HAP-1 (cell line): ENCODE measurements at regions not wholly inside any gene's neighbourhood (a gene's known extent, or its start where the extent isn't known, plus 50 kb on each side); places are given as distances from the start of the nearest gene placed in this dataset.

Experiments
- DNase-seq, 2 experiments: peaks; one replicate each; pipeline ENCODE4 v3.0.0-alpha.2; 2016 to 2020; ENCODE audit warnings: low spot score in 2 of 2
- H3K27me3 ChIP-seq: fragments of 250-450 bp; sonication (Bioruptor Pico); 2 replicates; pipeline ENCODE4 v1.5.1; 2020; ENCODE audit warnings: low read depth, mild to moderate bottlenecking, moderate library complexity
- H3K36me3 ChIP-seq: fragments of 250-450 bp; sonication (Bioruptor Pico); replicated peaks from 2 replicates; pipeline ENCODE4 v1.5.1; 2020; ENCODE audit warnings: mild to moderate bottlenecking
- H3K4me1 ChIP-seq: fragments of 250-450 bp; sonication (Bioruptor Pico); 2 replicates; pipeline ENCODE4 v1.5.1; 2020; ENCODE audit warnings: mild to moderate bottlenecking
- H3K4me3 ChIP-seq: fragments of 250-450 bp; sonication (Bioruptor Pico); 2 replicates; pipeline ENCODE4 v1.5.1; 2020; ENCODE audit warnings: mild to moderate bottlenecking, moderate library complexity
- H3K9me3 ChIP-seq: fragments of 250-450 bp; sonication (Bioruptor Pico); 2 replicates; pipeline ENCODE4 v1.5.1; 2020; ENCODE audit warnings: mild to moderate bottlenecking, moderate library complexity
- in situ Hi-C: fragments of 300-500 bp; cut with MboI; formaldehyde crosslinking; loops from 3 replicates; pipeline ENCODE4 v1.14.3; 2020; ENCODE audit warnings: low sequenced_read_pairs, inconsistent platforms, mixed read lengths

DNA sequence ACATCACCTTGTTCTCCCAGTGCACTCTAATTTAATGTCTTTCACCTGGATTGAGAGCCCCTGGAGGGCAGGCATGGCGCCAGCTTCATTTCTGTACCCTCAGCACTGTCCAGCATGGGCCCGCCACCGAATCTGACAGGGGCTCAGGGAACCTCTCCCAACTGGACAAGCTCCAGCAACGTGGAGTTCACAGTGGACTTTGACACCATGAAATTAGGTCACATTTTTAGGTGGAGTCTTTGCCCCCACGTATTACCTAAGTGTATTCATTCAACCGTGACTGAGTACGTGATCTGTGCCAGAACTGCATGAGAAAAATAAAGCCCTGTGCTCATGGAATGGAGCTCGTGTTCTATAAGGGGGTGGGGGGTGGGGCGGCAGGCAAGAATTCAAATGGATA lies 94.1 kb upstream of the ATP2B2 start:
- H3K9me3 ChIP-seq: no peaks in the 10 kb centered on the region
- no peak for DNase-seq
- in situ Hi-C loops: no loop called here
- H3K36me3 ChIP-seq: no peaks in the 10 kb centered on the region
- H3K4me1 ChIP-seq: no peaks in the 10 kb centered on the region
- peaks cover 4% of the 10 kb centered on the region for H3K27me3 ChIP-seq
- H3K4me3 ChIP-seq: no peak overlapping the region

DNA sequence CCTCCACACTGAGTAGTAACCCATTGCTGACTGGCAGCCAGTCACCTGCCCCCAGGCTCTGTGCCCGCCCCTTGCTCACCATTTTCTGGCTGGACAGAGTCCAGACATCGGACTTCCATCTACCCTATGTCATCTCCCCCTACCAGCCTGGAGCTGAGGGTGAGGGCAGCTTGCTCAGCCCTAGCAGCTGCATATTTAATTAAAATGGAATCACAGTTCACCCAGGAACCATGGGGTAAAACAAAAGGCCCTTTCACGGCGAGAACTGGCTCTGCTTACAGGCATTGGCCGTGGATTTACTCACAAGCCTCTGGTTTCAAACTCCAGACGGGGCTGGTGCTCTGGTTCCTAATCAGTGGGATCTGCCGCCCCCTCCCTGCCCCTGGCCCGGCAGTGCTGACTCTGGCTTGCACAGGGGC lies 94.9 kb upstream of the ATP2B2 start:
- H3K36me3 ChIP-seq: no peaks in the 10 kb centered on the region
- peaks cover 4% of the 10 kb centered on the region for H3K27me3 ChIP-seq
- H3K9me3 ChIP-seq: no peaks in the 10 kb centered on the region
- H3K4me3 ChIP-seq: no peak overlapping the region
- H3K4me1 ChIP-seq: no peaks in the 10 kb centered on the region
- in situ Hi-C loops: no loop called here
- DNase-seq: no peak

DNA sequence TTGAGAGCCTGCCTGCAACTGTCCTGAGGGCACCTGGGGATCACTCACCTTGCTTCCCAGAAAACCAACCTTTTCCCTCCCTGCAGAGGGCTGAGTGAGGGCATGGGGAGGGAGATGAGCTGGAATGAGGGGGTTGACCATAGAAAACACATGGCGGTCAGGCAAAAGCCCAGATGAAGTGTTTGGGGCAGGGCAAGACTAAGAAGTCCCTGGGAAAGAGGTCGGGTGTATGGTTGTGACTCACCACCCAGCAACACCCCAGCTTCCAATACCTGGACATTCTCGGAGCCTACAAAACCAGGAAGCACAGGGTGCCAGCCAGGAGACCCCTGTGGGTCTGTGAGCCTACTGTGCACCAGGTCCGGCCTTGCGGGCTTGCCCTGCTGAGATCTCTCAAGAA lies 95.3 kb upstream of the ATP2B2 start:
- Histone ChIP-seq H3K36me3 (no peaks in the 10 kb centered on the region), H3K27me3 (peaks cover 4% of the 10 kb centered on the region), H3K4me1 (no peaks in the 10 kb centered on the region), H3K9me3 (no peaks in the 10 kb centered on the region), H3K4me3 (no peak overlapping the region)
- no peak for DNase-seq
- in situ Hi-C loops: no loop called here

DNA sequence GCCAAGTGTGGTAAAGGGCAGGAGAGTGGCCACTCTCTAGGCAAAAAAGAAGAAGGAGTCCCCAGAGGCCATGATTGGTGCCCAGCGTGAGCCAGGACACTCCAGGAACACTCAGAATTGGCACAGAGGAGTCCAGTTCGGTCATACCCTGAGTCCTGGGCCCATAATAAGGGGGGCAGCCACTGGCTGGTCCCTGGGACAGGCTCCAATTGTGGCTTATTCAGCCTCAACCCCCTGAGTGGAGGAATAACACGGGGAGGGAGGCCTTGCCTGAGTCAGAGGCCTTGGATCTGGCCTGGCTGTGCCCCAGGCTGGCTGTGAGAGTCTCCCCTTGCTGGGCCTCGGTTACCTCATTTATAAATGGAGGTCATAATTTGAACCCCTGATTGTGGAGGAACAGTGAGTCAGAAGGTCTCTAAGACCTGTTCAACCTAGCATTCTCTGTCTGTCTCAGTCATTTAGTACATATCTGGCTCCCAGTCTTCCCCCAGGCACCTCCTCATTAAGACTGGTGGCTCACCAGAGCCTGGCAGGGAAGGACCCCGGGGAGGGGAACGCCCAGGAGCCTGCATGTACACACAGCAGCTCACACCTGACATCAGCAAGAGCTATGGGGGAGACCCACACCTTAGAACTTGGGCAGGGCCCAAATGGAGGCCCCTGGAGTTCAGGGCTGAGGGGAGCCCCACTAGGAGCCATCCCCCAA lies 95.9 kb upstream of the ATP2B2 start:
- H3K4me3 ChIP-seq: no peak overlapping the region
- H3K4me1 ChIP-seq: no peaks in the 10 kb centered on the region
- no peak for DNase-seq
- in situ Hi-C loops: no loop called here
- H3K27me3 ChIP-seq: peaks cover 4% of the 10 kb centered on the region
- H3K9me3 ChIP-seq: no peaks in the 10 kb centered on the region
- H3K36me3 ChIP-seq: no peaks in the 10 kb centered on the region

DNA sequence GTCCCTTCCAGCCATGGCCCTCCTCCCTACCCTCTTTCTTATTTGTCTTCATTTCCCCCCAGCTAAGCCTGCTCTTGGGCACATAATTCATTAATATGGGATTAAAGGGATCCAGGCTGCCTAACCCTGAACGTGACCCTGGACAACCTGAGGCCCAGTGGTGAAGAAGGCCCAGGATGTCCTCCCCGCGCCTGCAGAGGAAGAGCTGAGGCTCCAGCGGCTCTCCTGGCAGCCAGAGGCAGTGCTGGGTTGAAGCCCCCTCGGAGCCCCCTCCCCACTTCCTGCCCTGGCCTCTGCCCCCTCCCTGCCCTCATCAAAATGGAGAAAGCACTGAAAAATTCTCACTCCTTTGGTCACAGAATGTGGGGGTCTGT lies 96.5 kb upstream of the ATP2B2 start:
- H3K4me3 ChIP-seq: no peak overlapping the region
- no peaks in the 10 kb centered on the region for H3K9me3 ChIP-seq
- no peaks in the 10 kb centered on the region for H3K36me3 ChIP-seq
- in situ Hi-C loops: no loop called here
- H3K4me1 ChIP-seq: no peaks in the 10 kb centered on the region
- H3K27me3 ChIP-seq: peaks cover 4% of the 10 kb centered on the region
- DNase-seq: no peak

DNA sequence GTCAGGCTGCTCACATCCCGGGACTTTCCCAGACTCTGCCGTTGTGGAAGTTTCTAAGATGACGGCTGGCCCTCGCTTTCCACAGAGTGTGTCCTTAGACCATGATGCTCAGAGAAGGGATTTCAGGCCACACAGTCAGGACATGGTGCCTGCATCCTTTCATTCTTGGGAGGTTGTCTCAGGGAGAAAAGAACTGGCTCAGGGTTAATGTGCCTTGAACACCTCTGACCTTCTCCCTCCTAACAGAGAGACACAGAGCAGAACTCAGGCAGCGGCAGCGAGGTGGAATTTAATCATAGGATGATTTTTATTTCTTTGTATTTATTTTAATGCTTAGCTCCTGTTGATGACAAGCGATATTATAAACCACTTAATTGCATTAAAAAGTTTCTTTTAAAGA lies 96.9 kb upstream of the ATP2B2 start:
- in situ Hi-C loops: no loop called here
- no peaks in the 10 kb centered on the region for H3K36me3 ChIP-seq
- no peaks in the 10 kb centered on the region for H3K4me1 ChIP-seq
- no peak for DNase-seq
- no peak overlapping the region for H3K4me3 ChIP-seq
- H3K27me3 ChIP-seq: peaks cover 4% of the 10 kb centered on the region
- no peaks in the 10 kb centered on the region for H3K9me3 ChIP-seq

DNA sequence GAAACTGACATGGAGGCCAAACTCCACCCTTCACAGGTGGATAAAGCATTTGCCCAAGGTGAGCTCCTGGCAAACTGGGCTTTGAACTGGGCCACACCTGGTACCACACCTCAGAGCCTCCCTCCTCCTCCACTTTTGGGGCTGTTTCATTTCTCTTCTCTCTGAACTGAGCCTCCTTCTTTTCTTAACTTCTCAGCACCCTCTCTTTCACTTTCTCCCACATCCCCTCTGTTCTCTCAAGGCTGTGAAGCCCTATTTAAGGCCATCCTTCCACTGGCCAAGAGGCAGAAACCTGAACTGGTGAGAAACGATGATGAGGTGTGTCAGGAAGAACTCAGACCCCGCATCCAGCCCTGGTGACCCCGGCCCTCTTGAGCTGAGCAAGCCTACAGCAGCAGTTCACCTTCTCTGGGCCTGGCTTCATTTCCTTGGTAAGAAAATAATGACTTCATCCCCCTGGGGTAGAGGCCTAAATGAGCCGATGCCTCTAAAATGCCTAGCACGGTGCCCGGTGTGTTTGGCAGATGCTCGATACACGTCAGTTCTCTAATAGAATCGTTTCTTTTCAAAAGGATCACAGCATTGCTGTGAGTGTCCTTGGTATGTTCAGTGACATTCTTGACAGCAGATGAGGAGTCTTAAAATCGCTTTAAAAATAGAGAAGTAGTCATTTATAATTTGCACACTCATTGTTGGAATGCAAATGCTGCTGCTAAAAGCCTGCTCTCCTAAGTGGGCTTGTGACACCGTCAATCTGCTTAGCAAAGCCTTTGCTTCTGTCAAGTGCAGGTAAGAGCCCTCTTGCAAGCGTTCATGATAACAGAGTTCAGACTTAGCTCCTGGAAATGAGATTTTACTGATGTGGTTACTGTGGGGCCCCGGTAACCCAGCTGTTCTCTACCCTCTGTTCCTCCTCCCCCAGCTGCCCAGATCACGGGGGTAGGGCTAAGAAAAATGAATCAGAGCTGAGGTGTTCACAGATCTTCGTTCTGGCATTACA lies 97.7 kb upstream of the ATP2B2 start:
- Histone ChIP-seq H3K27me3 (peaks cover 4% of the 10 kb centered on the region), H3K4me1 (no peaks in the 10 kb centered on the region), H3K9me3 (no peaks in the 10 kb centered on the region), H3K4me3 (no peak overlapping the region), H3K36me3 (no peaks in the 10 kb centered on the region)
- DNase-seq: no peak
- in situ Hi-C loops: no loop called here

DNA sequence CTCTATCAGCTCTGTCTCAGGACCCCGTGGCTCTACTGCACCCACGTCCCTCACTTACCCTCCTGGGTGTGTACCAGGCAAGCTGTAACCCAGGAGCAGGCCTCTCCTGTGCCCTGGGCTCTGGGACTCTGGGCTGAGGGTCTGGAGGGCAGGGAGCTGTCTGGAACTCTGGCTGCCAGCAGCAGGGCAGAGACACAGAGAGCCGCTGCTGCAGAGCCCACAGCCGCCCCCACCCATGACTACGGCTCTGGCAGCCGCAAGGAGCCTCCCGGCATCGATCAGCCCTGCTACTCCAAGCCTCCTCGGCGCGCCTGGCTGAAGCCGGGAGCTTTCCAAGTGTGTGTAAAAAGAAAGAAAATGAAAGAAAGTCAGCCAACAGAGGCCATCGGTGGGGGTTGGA lies 103.7 kb upstream of the ATP2B2 start:
- Histone ChIP-seq H3K4me1 (no peaks in the 10 kb centered on the region), H3K9me3 (no peaks in the 10 kb centered on the region), H3K4me3 (no peak overlapping the region), H3K27me3 (no peaks in the 10 kb centered on the region), H3K36me3 (no peaks in the 10 kb centered on the region)
- in situ Hi-C loops: no loop called here
- DNase-seq: no peak

DNA sequence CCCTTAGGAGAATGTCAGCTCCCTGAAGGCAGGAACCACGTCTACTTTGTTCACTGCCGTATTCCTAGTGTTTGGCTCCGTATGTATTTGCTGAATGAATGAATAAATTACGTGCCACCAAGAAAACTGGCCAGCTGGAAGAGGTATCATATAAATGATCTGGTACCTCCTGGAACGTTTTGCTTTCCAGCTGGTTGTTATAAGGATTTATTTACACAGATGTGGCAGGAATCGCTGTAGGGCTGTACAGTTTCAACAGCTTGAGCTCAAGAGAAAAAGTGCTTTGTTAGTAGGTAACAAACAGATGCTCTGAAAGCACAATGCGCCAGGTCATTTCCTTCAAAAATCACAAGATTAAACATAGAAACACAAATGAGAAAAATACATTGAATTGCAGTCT lies 108.8 kb upstream of the ATP2B2 start:
- Histone ChIP-seq H3K9me3 (no peaks in the 10 kb centered on the region), H3K27me3 (peaks cover 6% of the 10 kb centered on the region), H3K36me3 (no peaks in the 10 kb centered on the region), H3K4me3 (no peak overlapping the region), H3K4me1 (no peaks in the 10 kb centered on the region)
- DNase-seq: no peak
- in situ Hi-C loops: no loop called here

DNA sequence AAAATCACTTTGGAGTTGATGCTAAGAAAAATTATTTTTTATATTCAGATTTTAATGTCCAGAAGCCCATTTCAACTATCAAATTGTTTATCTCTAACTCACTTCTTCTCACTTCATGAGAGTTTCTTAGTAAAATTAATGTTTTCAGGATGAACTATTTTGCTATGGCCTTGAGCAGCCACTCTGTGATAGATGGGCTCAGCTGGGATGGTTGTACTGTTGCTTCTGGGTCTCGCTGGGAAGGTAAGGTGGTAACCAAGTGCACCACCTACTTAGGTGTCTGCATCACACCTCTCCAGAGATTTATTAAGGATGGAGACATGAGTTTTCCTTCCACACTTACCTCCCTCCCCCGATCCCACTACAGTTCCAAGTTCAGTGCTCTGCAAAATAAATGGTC lies 110.3 kb upstream of the ATP2B2 start:
- H3K36me3 ChIP-seq: no peaks in the 10 kb centered on the region
- H3K9me3 ChIP-seq: no peaks in the 10 kb centered on the region
- H3K4me1 ChIP-seq: no peaks in the 10 kb centered on the region
- H3K27me3 ChIP-seq: peaks cover 6% of the 10 kb centered on the region
- no peak for DNase-seq
- in situ Hi-C loops: no loop called here
- H3K4me3 ChIP-seq: no peak overlapping the region

DNA sequence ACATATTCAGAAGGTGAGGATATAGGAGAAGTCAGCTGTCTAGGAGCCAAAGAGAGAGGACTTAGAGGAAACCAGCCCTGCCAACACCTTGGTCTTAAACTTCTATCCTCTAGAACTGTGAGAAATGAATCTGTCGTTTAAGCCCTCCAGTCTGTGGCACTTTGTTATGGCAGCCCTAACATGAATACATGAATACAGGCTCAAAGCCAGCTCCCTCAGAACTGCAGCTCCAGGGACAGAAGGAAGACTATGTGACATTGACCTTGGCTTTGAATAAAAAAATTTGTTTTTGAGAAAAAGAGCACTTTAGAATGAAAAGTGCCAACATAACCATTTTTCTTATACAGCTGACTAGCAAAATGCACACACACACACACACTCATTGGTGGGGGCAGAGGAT lies 110.9 kb upstream of the ATP2B2 start:
- no peak for DNase-seq
- H3K27me3 ChIP-seq: peaks cover 6% of the 10 kb centered on the region
- no peaks in the 10 kb centered on the region for H3K9me3 ChIP-seq
- H3K4me3 ChIP-seq: no peak overlapping the region
- H3K36me3 ChIP-seq: no peaks in the 10 kb centered on the region
- no peaks in the 10 kb centered on the region for H3K4me1 ChIP-seq
- in situ Hi-C loops: no loop called here

DNA sequence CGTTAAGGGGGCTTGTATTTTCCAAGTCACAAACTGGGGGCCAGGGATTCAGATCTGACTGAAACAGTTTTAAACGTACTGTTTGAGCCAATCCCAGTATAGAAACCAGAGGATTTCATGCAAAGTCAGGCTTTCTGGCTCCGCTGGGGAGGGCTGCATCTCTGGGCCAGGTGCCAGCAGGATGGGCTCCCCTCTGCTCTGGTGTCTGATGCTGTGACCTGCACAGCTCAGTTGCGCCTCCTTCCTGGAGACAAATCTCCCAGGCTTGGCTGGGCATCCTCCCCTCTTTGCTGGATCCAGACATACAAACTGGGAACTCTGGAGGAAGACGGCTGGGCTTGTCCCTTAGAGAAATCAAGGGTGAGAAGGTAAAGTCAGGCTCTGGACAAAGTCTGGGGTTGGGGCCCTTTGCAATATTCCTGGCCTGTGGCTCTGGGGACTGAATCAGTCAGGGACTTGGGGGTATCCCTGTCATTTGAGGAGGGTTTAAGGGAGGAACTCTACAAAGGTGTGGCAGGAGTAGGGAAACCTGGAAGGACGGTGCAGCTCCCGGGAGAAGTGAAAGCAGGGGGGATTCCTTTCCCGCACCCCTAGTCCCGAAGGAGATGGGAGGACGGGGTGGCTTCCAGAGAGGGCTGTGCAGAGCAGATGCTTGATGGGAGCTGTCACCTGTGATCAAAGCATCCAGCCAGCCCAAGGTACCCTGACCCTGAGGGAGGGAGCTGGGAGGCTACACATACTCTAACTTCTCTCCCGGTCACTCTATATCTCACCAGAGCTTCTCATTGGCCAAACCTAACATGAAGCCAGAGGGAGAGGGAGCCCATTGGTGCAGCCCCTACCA lies 114.8 kb upstream of the ATP2B2 start:
- Histone ChIP-seq H3K4me3 (no peak overlapping the region), H3K27me3 (peaks cover 6% of the 10 kb centered on the region), H3K36me3 (no peaks in the 10 kb centered on the region), H3K4me1 (no peaks in the 10 kb centered on the region), H3K9me3 (no peaks in the 10 kb centered on the region)
- in situ Hi-C loops: no loop called here
- no peak for DNase-seq

DNA sequence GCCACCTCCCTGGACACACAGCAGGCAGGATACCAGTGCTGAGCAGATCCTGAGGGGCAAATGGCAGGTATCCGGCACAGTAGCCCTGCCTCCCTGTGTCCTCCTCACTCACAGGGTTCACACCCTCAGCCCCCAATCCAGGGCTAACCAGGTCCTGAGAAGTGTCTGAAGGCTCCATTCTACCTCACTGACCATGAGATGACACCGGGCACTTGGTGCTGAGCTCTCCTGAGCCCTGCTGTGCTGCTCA lies 115.4 kb upstream of the ATP2B2 start:
- Histone ChIP-seq H3K36me3 (no peaks in the 10 kb centered on the region), H3K9me3 (no peaks in the 10 kb centered on the region), H3K27me3 (peaks cover 6% of the 10 kb centered on the region), H3K4me3 (no peak overlapping the region), H3K4me1 (no peaks in the 10 kb centered on the region)
- in situ Hi-C loops: no loop called here
- no peak for DNase-seq
